Panc1 (cell line): ENCODE measurements at regions not wholly inside any gene's neighbourhood (a gene's known extent, or its start where the extent isn't known, plus 50 kb on each side); places are given as distances from the start of the nearest gene placed in this dataset.

Source experiments
- CTCF ChIP-seq: fragments of 450-650 bp; IDR thresholded peaks from 2 replicates; pipeline ENCODE4 v1.5.1; 2017; ENCODE audit warnings: mild to moderate bottlenecking
- POLR2AphosphoS5 ChIP-seq: IDR thresholded peaks from 2 replicates; pipeline ENCODE4 v1.6.1; 2012; ENCODE audit warnings: mild to moderate bottlenecking, low read depth, low read length, moderate library complexity
- TCF7L2 ChIP-seq: IDR thresholded peaks from 2 replicates; pipeline ENCODE4 v1.6.1; 2011; ENCODE audit warnings: mild to moderate bottlenecking, low read depth, low read length, inconsistent platforms

GRCh38 chr10:10056961-10057360 is 960.7 kb upstream of the CELF2 start:
- no peak for TF ChIP-seq CTCF
- TF ChIP-seq TCF7L2, result no peak
- no peak for TF ChIP-seq POLR2AphosphoS5
